ENCODE measurements at regions not wholly inside any gene's neighbourhood (a gene's known extent, or its start where the extent isn't known, plus 50 kb on each side); places are given as distances from the start of the nearest gene placed in this dataset.
A peak's percentile ranks its signal among the peaks of the same experiment; 100 is the strongest.

- Histone ChIP-seq H3K9me3 (no peaks in the 10 kb centered on the region), H3K27ac (no peak overlapping the region), H3K4me3 (no peak overlapping the region), H3K27me3 (no peaks in the 10 kb centered on the region), H3K36me3 (no peaks in the 10 kb centered on the region), H3K4me1 (peaks cover 0 to 12% (median 4%) of the 10 kb centered on the region in 4 donors)
- no peak for TF ChIP-seq EP300 (IDR thresholded peaks at IDR 0.05)
- TF ChIP-seq CTCF (IDR thresholded peaks at IDR 0.05) = no peak
- TF ChIP-seq POLR2A (IDR thresholded peaks at IDR 0.05) = no peak
- TF ChIP-seq POLR2AphosphoS5 (IDR thresholded peaks at IDR 0.05) = no peak
- DNase-seq = peak in 1 of 2 donors; percentile 12
- intact Hi-C loops (cut with DNase I; ENCODE audit: low total_unique reads) = no loop called here
- 58 to 68% (median 66%) methylated on average over 6 of the region's 6 CpGs for WGBS, 5 donors
Observed at GRCh38 chr6:21504790-21505189, 88.8 kb upstream of the SOX4 start.

- Histone ChIP-seq H3K27me3 (no peaks in the 10 kb centered on the region), H3K4me3 (no peak overlapping the region), H3K36me3 (no peaks in the 10 kb centered on the region), H3K9me3 (no peaks in the 10 kb centered on the region), H3K4me1 (peaks cover 0 to 4% (median 1%) of the 10 kb centered on the region in 4 donors), H3K27ac (no peak overlapping the region)
- intact Hi-C loops (cut with DNase I; ENCODE audit: low total_unique reads) = no loop called here
- TF ChIP-seq EP300 (IDR thresholded peaks at IDR 0.05) = no peak
- TF ChIP-seq POLR2A (IDR thresholded peaks at IDR 0.05) = no peak
- no peak for TF ChIP-seq CTCF (IDR thresholded peaks at IDR 0.05)
- DNase-seq = no peak
- 88 to 99% (median 95%) methylated on average over 5 of the region's 5 CpGs for WGBS, 5 donors
Observed at GRCh38 chr6:21505574-21505990, 88.0 kb upstream of the SOX4 start.

- no peak overlapping the region for H3K27ac ChIP-seq
- 83 to 98% (median 90%) methylated on average over 4 of the region's 4 CpGs for WGBS, 5 donors
- intact Hi-C loops (cut with DNase I; ENCODE audit: low total_unique reads) = no loop called here
- H3K9me3 ChIP-seq = no peaks in the 10 kb centered on the region
- TF ChIP-seq EP300 (IDR thresholded peaks at IDR 0.05) (no peak), CTCF (IDR thresholded peaks at IDR 0.05) (no peak), POLR2A (IDR thresholded peaks at IDR 0.05) (no peak), POLR2AphosphoS5 (IDR thresholded peaks at IDR 0.05) (no peak)
- DNase-seq = no peak
- H3K4me1 ChIP-seq = no peaks in the 10 kb centered on the region
- no peaks in the 10 kb centered on the region for H3K27me3 ChIP-seq
- no peaks in the 10 kb centered on the region for H3K36me3 ChIP-seq
- H3K4me3 ChIP-seq = no peak overlapping the region
Observed at GRCh38 chr6:21506126-21506525, 87.4 kb upstream of the SOX4 start.

GRCh38 chr6:21507811-21508210, 85.7 kb upstream of the SOX4 start:
- DNase-seq = no peak
- no peak for TF ChIP-seq POLR2AphosphoS5 (IDR thresholded peaks at IDR 0.05)
- TF ChIP-seq POLR2A (IDR thresholded peaks at IDR 0.05) = no peak
- TF ChIP-seq CTCF (IDR thresholded peaks at IDR 0.05) = no peak
- no peak for TF ChIP-seq EP300 (IDR thresholded peaks at IDR 0.05)

More at GRCh38 chr6:21507811-21508210, 85.7 kb upstream of the SOX4 start:
- WGBS, 5 donors = 77 to 87% (median 82%) methylated on average over 2 of the region's 2 CpGs
- Histone ChIP-seq H3K36me3 (no peaks in the 10 kb centered on the region), H3K27me3 (no peaks in the 10 kb centered on the region), H3K27ac (no peak overlapping the region), H3K9me3 (no peaks in the 10 kb centered on the region), H3K4me3 (no peak overlapping the region), H3K4me1 (no peaks in the 10 kb centered on the region)
- intact Hi-C loops (cut with DNase I; ENCODE audit: low total_unique reads) = no loop called here
